K562 (cell line): ENCODE measurements at regions not wholly inside any gene's neighbourhood (a gene's known extent, or its start where the extent isn't known, plus 50 kb on each side); places are given as distances from the start of the nearest gene placed in this dataset.

Experiments
- ARID1B ChIP-seq: fragments of 450-650 bp; IDR thresholded peaks from 2 replicates; pipeline ENCODE4 v1.6.1; 2016; ENCODE audit warnings: antibody characterized with exemption, mild to moderate bottlenecking, inconsistent platforms
- BCL6 ChIP-seq: fragments of 250-450 bp; sonication (Bioruptor Pico); IDR thresholded peaks from 2 replicates; pipeline ENCODE4 v1.4.0; 2020
- CAMTA2 ChIP-seq: fragments of 250-450 bp; sonication (Bioruptor Pico); conservative IDR thresholded peaks from 2 replicates; pipeline ENCODE4 v1.5.1; 2022
- CTBP1 ChIP-seq: fragments of 450-650 bp; IDR thresholded peaks from 2 replicates; pipeline ENCODE4 v1.6.1; 2016; ENCODE audit warnings: borderline replicate concordance
- ESRRA ChIP-seq: fragments of 450-650 bp; IDR thresholded peaks from 2 replicates; pipeline ENCODE4 v1.6.1; 2014; ENCODE audit warnings: low read depth, mild to moderate bottlenecking, moderate library complexity, borderline replicate concordance
- ESRRB ChIP-seq: fragments of 250-450 bp; sonication (Bioruptor Pico); IDR thresholded peaks from 2 replicates; pipeline ENCODE4 v1.5.0; 2020; ENCODE audit warnings: mild to moderate bottlenecking, moderate library complexity, borderline replicate concordance
- NFIX ChIP-seq: fragments of 250-450 bp; sonication (Bioruptor Pico); IDR thresholded peaks from 2 replicates; pipeline ENCODE4 v1.4.0; 2020; ENCODE audit warnings: low read depth, mild to moderate bottlenecking, moderate library complexity
- NR2C1 ChIP-seq, 2 experiments: fragments of 450-650 bp; IDR thresholded peaks; 2 replicates each; pipeline ENCODE4 v1.6.1; 2017; ENCODE audit warnings: mild to moderate bottlenecking in 2 of 2, antibody characterized with exemption in 1 of 2, inconsistent platforms in 1 of 2, missing compliant biosample characterization in 1 of 2, missing genetic modification characterization in 1 of 2
- PHF8 ChIP-seq: fragments of 200-600 bp; sonication (generic); IDR thresholded peaks from 2 replicates; pipeline ENCODE4 v1.6.1; 2012; ENCODE audit warnings: mixed run types, mild to moderate bottlenecking, inconsistent platforms, low read length, moderate library complexity, borderline replicate concordance
- RBM17 ChIP-seq: fragments of 200-400 bp; formaldehyde crosslinking; IDR thresholded peaks from 2 replicates; pipeline ENCODE4 v1.6.1; 2017; ENCODE audit warnings: low read depth, mild to moderate bottlenecking, low read length, borderline replicate concordance
- RBM39 ChIP-seq: fragments of 200-400 bp; formaldehyde crosslinking; optimal IDR thresholded peaks from 2 replicates; pipeline ENCODE3; 2018; ENCODE audit warnings: low read depth, low read length
- SMARCA4 ChIP-seq: fragments of 450-650 bp; IDR thresholded peaks from 2 replicates; pipeline ENCODE4 v1.6.1; 2016
- SMARCE1 ChIP-seq: fragments of 450-650 bp; IDR thresholded peaks from 2 replicates; pipeline ENCODE4 v1.7.1; 2016; ENCODE audit warnings: mild to moderate bottlenecking
- TCF3 ChIP-seq: sonication (generic); formaldehyde crosslinking; IDR thresholded peaks from 2 replicates; pipeline ENCODE4 v1.4.0; 2020; ENCODE audit warnings: mild to moderate bottlenecking, missing genetic modification reagents
- TEAD4 ChIP-seq, 2 experiments: sonication (generic) in 1 of 2; formaldehyde crosslinking in 1 of 2; IDR thresholded peaks; 2 replicates each; pipeline versions ENCODE4 v1.6.1 to v1.8.0; 2012 to 2022; ENCODE audit warnings: borderline replicate concordance in 1 of 2, inconsistent platforms in 1 of 2, low read length in 1 of 2, mild to moderate bottlenecking in 1 of 2, missing genetic modification reagents in 1 of 2
- ZNF316 ChIP-seq: fragments of 450-650 bp; IDR thresholded peaks from 2 replicates; pipeline ENCODE4 v1.6.1; 2016
- ZNF431 ChIP-seq: sonication (generic); formaldehyde crosslinking; IDR thresholded peaks from 2 replicates; pipeline ENCODE4 v1.8.0; 2022; ENCODE audit warnings: mild to moderate bottlenecking, missing genetic modification reagents
- ZNF507 ChIP-seq: conservative IDR thresholded peaks from 2 replicates; pipeline ENCODE4 v1.6.1; 2017; ENCODE audit warnings: missing genetic modification characterization, missing compliant biosample characterization
- TF ChIP-seq, protein P1 (sequence below): sonication (generic); formaldehyde crosslinking; IDR thresholded peaks from 2 replicates; pipeline ENCODE4 v1.8.1; 2023; ENCODE audit warnings: missing genetic modification reagents, mild to moderate bottlenecking, borderline replicate concordance
- TF ChIP-seq, protein P2 (sequence below): fragments of 250-450 bp; sonication (Bioruptor Pico); IDR thresholded peaks from 2 replicates; pipeline ENCODE4 v1.6.1; 2021; ENCODE audit warnings: mild to moderate bottlenecking
- TF ChIP-seq, protein P3 (sequence below): fragments of 450-650 bp; IDR thresholded peaks from 2 replicates; pipeline ENCODE4 v1.6.1; 2016; ENCODE audit warnings: low read depth, mild to moderate bottlenecking, moderate library complexity
- TF ChIP-seq, protein P4 (sequence below): fragments of 250-450 bp; sonication (Bioruptor Pico); IDR thresholded peaks from 2 replicates; pipeline ENCODE4 v1.4.0; 2020; ENCODE audit warnings: mild to moderate bottlenecking

DNA sequence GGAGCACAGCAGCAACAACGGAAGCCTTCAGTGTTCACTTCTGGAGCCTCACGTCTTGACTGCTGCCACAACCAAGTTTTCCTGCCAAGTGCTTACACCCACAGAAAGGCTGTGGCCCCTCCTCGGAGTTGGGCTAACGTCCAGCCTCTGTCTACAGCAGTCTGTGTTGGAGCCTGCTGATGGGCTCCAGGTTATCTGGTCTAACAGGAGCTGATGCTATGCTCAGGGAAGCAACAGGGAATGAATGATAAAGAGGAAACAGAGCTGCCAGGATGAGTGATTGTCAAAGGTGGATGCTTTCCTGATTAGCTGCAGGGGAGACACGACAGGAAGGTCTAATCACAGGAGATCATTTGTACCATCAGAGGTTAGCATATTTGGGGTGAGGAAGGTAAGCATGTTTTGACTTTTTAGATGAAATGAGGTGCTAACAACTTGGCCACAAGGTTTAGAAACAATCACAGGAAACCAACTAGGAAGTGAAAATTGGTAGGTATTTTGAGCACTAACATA, 53.8 kb upstream of the RCBTB2 start (continued):
- TF ChIP-seq NR2C1 (IDR thresholded peaks at IDR 0.05) (no peak), NR2C1 (tag; IDR thresholded peaks at IDR 0.05) (no peak), BCL6 (no peak), ZNF507 (tag) (no peak), SMARCE1 (no peak), CAMTA2 (CRISPR knock-in tag) (no peak), NFIX (CRISPR knock-in tag) (no peak), SMARCA4 (no peak), ZNF431 (CRISPR knock-in tag) (no peak), CTBP1 (peak; percentile 50; the same call in 1 of the 2 replicates), RBM17 (no peak), ARID1B (peak; percentile 71), RBM39 (no peak), ESRRB (no peak), TEAD4 (IDR thresholded peaks at IDR 0.05; ENCODE audit: low read length) (peak; percentile 66; the same call in 1 of the 2 replicates), TEAD4 (CRISPR knock-in tag; IDR thresholded peaks at IDR 0.05; ENCODE audit: borderline replicate concordance) (no peak), TCF3 (CRISPR knock-in tag) (peak; percentile 73), PHF8 (no peak), ESRRA (no peak), ZNF316 (no peak)
- TF ChIP-seq, protein P1, sequence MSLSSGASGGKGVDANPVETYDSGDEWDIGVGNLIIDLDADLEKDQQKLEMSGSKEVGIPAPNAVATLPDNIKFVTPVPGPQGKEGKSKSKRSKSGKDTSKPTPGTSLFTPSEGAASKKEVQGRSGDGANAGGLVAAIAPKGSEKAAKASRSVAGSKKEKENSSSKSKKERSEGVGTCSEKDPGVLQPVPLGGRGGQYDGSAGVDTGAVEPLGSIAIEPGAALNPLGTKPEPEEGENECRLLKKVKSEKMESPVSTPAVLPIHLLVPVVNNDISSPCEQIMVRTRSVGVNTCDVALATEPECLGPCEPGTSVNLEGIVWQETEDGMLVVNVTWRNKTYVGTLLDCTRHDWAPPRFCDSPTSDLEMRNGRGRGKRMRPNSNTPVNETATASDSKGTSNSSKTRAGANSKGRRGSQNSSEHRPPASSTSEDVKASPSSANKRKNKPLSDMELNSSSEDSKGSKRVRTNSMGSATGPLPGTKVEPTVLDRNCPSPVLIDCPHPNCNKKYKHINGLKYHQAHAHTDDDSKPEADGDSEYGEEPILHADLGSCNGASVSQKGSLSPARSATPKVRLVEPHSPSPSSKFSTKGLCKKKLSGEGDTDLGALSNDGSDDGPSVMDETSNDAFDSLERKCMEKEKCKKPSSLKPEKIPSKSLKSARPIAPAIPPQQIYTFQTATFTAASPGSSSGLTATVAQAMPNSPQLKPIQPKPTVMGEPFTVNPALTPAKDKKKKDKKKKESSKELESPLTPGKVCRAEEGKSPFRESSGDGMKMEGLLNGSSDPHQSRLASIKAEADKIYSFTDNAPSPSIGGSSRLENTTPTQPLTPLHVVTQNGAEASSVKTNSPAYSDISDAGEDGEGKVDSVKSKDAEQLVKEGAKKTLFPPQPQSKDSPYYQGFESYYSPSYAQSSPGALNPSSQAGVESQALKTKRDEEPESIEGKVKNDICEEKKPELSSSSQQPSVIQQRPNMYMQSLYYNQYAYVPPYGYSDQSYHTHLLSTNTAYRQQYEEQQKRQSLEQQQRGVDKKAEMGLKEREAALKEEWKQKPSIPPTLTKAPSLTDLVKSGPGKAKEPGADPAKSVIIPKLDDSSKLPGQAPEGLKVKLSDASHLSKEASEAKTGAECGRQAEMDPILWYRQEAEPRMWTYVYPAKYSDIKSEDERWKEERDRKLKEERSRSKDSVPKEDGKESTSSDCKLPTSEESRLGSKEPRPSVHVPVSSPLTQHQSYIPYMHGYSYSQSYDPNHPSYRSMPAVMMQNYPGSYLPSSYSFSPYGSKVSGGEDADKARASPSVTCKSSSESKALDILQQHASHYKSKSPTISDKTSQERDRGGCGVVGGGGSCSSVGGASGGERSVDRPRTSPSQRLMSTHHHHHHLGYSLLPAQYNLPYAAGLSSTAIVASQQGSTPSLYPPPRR (CRISPR knock-in tag), result no peak
- TF ChIP-seq, protein P2, sequence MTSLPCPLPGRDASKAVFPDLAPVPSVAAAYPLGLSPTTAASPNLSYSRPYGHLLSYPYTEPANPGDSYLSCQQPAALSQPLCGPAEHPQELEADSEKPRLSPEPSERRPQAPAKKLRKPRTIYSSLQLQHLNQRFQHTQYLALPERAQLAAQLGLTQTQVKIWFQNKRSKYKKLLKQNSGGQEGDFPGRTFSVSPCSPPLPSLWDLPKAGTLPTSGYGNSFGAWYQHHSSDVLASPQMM (CRISPR knock-in tag), result no peak
- TF ChIP-seq, protein P3, sequence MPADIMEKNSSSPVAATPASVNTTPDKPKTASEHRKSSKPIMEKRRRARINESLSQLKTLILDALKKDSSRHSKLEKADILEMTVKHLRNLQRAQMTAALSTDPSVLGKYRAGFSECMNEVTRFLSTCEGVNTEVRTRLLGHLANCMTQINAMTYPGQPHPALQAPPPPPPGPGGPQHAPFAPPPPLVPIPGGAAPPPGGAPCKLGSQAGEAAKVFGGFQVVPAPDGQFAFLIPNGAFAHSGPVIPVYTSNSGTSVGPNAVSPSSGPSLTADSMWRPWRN, result no peak
- TF ChIP-seq, protein P4, sequence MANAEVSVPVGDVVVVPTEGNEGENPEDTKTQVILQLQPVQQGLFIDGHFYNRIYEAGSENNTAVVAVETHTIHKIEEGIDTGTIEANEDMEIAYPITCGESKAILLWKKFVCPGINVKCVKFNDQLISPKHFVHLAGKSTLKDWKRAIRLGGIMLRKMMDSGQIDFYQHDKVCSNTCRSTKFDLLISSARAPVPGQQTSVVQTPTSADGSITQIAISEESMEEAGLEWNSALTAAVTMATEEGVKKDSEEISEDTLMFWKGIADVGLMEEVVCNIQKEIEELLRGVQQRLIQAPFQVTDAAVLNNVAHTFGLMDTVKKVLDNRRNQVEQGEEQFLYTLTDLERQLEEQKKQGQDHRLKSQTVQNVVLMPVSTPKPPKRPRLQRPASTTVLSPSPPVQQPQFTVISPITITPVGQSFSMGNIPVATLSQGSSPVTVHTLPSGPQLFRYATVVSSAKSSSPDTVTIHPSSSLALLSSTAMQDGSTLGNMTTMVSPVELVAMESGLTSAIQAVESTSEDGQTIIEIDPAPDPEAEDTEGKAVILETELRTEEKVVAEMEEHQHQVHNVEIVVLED (CRISPR knock-in tag), result no peak
